AG09319 (cell line): ENCODE measurements at regions not wholly inside any gene's neighbourhood (a gene's known extent, or its start where the extent isn't known, plus 50 kb on each side); places are given as distances from the start of the nearest gene placed in this dataset.

Experiments
- DNase-seq: peaks from one replicate; pipeline ENCODE4 v3.0.0-alpha.2; 2010; ENCODE audit warnings: low read depth; ENCODE audit errors: extremely low read depth
- TF ChIP-seq, protein P1 (sequence below): IDR thresholded peaks from 2 replicates; pipeline ENCODE4 v1.5.1; 2011; ENCODE audit warnings: low read depth, mild to moderate bottlenecking, inconsistent platforms, low read length, moderate library complexity

DNA sequence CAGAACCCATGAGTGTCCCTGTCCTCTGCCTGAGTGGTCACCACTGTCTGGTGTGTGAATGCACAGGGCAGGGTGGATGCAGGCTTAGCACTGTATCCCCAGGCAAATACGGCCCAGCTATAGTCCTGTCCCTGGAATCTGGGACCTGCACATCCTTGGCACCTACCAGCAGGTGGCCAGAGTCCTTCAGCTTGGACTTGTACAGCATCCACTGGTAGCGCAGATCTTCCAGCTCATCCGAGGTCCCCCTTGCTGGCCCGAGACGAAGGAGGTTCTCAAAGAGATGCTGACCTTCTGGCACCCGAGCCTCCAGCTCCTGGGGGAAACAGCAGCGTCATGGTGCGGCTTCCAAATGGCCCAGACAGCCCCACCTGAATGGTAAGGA, 83.4 kb downstream of the SYNE3 start:
- TF ChIP-seq, protein P1, sequence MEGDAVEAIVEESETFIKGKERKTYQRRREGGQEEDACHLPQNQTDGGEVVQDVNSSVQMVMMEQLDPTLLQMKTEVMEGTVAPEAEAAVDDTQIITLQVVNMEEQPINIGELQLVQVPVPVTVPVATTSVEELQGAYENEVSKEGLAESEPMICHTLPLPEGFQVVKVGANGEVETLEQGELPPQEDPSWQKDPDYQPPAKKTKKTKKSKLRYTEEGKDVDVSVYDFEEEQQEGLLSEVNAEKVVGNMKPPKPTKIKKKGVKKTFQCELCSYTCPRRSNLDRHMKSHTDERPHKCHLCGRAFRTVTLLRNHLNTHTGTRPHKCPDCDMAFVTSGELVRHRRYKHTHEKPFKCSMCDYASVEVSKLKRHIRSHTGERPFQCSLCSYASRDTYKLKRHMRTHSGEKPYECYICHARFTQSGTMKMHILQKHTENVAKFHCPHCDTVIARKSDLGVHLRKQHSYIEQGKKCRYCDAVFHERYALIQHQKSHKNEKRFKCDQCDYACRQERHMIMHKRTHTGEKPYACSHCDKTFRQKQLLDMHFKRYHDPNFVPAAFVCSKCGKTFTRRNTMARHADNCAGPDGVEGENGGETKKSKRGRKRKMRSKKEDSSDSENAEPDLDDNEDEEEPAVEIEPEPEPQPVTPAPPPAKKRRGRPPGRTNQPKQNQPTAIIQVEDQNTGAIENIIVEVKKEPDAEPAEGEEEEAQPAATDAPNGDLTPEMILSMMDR, result no peak
- no peak for DNase-seq

DNA sequence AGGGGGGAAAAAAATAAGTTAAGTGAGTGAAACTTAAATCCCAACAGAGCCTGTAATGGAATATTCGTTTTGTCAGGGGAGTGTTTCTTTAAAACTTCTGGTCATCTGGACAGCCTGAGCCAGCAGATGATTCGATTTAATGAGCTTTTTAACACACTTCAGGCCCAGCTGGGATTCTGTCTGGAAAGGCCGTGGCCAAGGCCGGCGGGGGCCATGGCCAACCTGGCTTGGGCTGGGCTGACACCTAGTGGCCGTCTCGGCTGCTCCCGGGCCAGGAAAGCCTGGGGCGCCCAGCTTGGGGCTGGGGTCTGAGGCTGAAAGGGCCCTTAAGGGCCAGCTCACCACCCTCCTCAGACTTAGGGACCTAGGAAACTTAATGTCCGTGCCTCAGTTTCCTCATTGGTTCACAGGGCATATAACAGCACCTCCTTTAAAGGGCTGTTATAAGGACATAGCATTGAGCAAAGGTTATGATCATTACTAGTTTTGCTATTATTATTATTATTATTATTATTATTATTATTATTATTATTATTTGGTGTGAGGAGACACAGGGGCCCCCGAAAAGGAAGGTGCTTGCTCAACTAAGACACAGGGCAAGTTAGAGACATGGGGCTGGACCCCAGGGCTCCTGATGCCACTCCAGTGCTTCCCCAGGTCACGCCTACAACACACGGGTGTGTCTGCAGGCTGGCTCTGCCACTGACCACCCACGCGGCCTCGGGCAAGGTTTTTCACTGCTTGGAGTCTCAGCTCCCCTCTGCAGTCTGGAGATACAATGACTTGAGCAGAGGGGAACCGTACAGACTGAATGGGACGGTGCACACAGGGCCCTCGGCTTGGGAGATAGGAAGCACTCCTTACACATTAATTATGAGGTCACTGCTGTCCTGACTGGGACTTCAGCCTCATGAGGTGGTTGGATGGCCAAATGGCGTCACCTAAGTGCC, 84.0 kb downstream of the SYNE3 start:
- TF ChIP-seq, protein P1, result peak; percentile 77
- DNase-seq, result no peak

DNA sequence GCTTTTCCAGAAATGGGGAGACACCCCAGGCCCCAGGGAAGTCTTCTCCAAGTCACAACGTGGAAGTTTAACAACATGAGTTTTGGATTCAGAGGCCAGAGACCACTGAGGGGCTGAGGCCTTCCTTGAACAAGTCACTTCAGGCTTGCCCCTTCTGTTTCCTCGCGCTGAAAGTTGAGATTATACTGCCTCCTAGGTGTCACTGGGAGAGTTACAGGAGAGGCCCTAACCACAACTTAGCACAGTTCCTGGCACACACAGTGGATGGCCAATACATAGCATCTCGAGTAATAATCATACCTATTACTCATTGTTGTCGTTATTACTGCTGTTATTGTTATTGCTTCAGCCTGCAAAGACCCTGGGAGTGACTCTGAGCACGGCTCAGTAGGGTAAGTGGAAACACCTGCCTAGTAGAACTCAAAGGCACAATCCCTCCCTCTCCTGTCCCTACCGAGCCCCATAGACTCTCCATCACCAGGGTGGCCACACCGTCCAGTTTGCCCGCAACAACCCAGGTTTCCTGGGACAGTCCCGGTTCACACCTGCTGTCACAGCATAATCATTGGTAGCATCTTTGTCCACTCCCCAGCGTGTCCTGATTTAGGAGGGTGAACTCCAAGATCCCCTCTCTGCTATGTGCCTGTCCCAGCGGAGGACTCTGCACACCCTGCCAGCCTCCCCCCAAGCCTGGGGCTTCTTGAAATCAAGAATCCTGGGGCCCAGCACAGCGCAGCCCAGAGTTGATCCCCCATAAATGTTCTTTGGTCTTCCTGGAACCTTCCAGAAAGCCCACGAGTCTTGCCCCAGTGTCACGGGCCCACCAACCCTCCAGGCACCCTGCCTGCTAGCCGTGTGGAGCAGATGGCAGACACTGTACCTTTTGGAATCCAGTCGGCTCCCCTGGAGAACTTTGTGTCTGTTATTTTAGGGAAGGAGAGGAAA, 85.0 kb downstream of the SYNE3 start:
- DNase-seq, result no peak
- TF ChIP-seq, protein P1, result peak; percentile 37

DNA sequence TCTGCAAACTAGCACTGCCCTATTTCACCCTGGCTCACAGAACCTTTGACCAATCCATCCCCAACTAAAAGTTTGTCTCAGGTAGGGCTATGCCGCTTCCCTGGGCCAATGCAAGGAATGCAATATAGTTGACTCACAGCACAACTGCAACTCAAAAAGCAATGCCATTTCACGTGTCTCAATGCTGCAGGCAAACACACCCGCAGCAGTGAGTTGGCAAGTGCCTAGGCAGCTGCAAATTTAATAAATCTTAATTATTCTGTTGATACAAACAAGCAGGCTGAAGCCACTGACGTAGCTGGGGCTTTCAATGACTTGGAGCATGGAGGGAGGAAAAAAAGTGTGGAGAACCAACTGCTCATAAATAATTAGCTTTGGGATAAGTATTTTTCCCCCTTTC, 87.9 kb downstream of the SYNE3 start:
- TF ChIP-seq, protein P1, result no peak
- DNase-seq, result no peak

DNA sequence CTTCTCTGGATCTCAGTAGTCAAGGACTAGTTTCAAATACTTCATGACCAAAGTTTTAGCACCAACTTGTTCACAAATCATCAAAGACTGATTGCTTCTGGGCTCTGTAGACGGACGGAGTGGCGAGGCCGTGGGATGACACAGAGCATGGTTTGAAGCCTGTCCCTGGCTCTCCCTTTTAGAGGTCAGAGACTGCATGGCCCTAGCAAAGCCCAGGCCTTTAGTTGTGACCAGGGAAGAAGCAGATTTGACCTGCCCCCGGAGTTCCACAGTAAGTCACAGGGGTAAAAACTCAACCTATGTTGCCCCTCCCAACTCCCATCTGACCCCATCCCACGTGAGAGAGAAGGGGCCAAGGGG, 90.4 kb downstream of the SYNE3 start:
- no peak for DNase-seq
- TF ChIP-seq, protein P1, result no peak

DNA sequence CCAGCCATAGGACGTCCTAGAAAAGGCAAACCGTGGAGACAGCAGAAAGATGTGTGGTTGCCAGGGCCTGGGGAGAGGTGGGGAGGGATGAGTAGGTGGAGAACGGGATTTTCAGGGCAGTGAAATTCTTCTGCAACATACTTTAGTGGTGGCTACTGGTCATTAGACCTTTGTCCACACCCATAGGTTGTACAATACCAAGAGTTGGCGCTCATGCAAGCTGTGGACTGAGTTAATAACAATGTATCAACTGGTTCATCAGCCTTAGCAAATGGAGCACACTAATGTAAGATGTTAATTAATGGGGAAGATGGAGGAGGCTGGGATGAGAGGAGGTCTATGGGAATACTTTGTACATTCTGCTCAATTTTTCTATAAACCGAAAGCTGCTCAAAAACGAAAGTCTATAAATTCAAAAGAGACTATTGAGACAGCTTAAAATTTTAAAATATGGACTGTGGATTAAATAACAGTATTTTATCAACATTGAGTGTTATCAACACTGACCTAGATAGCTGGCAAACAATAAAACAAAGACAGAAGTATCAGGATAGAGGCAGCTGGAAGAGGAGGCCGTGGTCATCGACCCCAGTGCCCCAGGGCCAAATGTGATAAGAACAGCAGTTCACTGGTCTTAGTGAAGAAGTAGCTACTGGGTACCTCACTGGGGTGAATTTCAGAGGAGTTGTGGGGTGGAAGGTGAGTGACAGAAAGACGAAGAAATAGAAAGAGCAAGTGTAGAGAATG, 90.9 kb downstream of the SYNE3 start:
- TF ChIP-seq, protein P1, result no peak
- no peak for DNase-seq
